Liver (tissue), 3 donors: ENCODE measurements at regions not wholly inside any gene's neighbourhood (a gene's known extent, or its start where the extent isn't known, plus 50 kb on each side); places are given as distances from the start of the nearest gene placed in this dataset.

Source experiments
- SP1 ChIP-seq: IDR thresholded peaks from 2 replicates; pipeline ENCODE4 v1.6.1; 2018; ENCODE audit warnings: antibody characterized with exemption, mild to moderate bottlenecking
- TAF1 ChIP-seq: conservative IDR thresholded peaks from 2 replicates; pipeline ENCODE4 v1.6.1; 2016; ENCODE audit warnings: antibody characterized with exemption, mild to moderate bottlenecking
- YY1 ChIP-seq: IDR thresholded peaks from 2 replicates; pipeline ENCODE4 v1.6.1; 2016; ENCODE audit warnings: antibody characterized with exemption, mild to moderate bottlenecking
- TF ChIP-seq, protein P1 (sequence below): fragments of 150-350 bp; IDR thresholded peaks from 2 replicates; pipeline ENCODE4 v1.5.1; 2017; ENCODE audit warnings: improper control_type of control experiment, low read depth, low read length; ENCODE audit not compliant: missing input control
- TF ChIP-seq, protein P2 (sequence below): IDR thresholded peaks from 2 replicates; pipeline ENCODE4 v1.6.1; 2016; ENCODE audit warnings: antibody characterized with exemption
- donor health status: healthy.
- donor health status: healthy.

DNA sequence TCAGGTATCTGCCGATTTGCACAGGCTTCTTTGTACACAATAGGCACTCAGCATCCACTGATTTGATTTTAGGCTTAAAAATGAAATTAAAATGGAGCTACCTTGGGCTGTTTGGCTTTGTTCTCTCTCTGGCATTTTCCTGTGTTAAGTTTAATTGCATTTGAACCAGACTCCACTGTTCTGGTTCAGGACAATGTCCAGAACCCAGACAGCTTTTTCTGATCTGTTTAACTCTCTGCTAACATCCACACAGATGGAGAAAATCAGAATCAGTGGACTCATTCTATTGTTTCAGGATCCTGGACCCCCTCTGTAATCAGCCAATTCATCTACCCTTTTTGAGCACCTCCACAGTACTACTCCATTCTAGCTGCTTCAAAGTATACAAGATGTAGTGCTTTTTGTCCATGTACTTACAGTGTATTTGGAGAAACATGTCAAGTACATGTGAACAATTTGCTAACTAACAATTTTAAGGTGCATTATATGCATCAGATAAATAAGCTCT is 248.1 kb downstream of the PTBP2 start:
- TF ChIP-seq, protein P1, sequence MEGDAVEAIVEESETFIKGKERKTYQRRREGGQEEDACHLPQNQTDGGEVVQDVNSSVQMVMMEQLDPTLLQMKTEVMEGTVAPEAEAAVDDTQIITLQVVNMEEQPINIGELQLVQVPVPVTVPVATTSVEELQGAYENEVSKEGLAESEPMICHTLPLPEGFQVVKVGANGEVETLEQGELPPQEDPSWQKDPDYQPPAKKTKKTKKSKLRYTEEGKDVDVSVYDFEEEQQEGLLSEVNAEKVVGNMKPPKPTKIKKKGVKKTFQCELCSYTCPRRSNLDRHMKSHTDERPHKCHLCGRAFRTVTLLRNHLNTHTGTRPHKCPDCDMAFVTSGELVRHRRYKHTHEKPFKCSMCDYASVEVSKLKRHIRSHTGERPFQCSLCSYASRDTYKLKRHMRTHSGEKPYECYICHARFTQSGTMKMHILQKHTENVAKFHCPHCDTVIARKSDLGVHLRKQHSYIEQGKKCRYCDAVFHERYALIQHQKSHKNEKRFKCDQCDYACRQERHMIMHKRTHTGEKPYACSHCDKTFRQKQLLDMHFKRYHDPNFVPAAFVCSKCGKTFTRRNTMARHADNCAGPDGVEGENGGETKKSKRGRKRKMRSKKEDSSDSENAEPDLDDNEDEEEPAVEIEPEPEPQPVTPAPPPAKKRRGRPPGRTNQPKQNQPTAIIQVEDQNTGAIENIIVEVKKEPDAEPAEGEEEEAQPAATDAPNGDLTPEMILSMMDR: no peak
- TF ChIP-seq, protein P2, sequence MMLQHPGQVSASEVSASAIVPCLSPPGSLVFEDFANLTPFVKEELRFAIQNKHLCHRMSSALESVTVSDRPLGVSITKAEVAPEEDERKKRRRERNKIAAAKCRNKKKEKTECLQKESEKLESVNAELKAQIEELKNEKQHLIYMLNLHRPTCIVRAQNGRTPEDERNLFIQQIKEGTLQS: no peak
- TF ChIP-seq SP1 (no peak), YY1 (no peak), TAF1 (no peak)
